HCT116 (cell line): ENCODE measurements at regions not wholly inside any gene's neighbourhood (a gene's known extent, or its start where the extent isn't known, plus 50 kb on each side); places are given as distances from the start of the nearest gene placed in this dataset.

Experiments used
- ATAC-seq: fragments of 200-7000 bp; cut with Tn5 transposase; 2 replicates; pipeline ENCODE4 v1.9.1; 2020; ENCODE audit warnings: mild to moderate bottlenecking, moderate library complexity
- BruUV-seq: library from RNA; stranded (reverse); fragments of 400-500 nt; replicated peaks from 2 replicates; lab custom pipeline; 2021; lab: Mats Ljungman, UMichigan
- CTCF ChIA-PET: fragments of 300-600 bp; sonication (Branson Sonifier 250); formaldehyde crosslinking; loops from one replicate; lab custom pipeline; 2021; ENCODE audit warnings: antibody characterized with exemption; lab: Charles Lee
- POLR2A ChIA-PET: fragments of 300-600, 350-600 bp; sonication (Branson Sonifier 250); formaldehyde crosslinking; loops from one replicate; lab custom pipeline; 2021; ENCODE audit warnings: antibody characterized with exemption; lab: Charles Lee
- RAD21 ChIA-PET, 2 experiments: fragments of 300-600 bp; sonication (Branson Sonifier 250); formaldehyde crosslinking; loops; one replicate each; lab custom pipeline; 2023; ENCODE audit warnings: low total read pairs in 2 of 2; ENCODE audit not compliant: uncharacterized antibody in 2 of 2, unreplicated experiment in 2 of 2, low non-redundant PET in 1 of 2; lab: Charles Lee
- DNase-seq: peaks from one replicate; pipeline ENCODE4 v3.0.0-alpha.2; 2010; ENCODE audit warnings: low read depth, low spot score
- H2AFZ ChIP-seq: fragments of 200-600 bp; shearing (Covaris generic), sonication (generic); 2 replicates; pipeline ENCODE4 v1.6.1; 2017; ENCODE audit warnings: low read depth, mixed run types, mixed read lengths, antibody characterized with exemption, low read length; ENCODE audit not compliant: poor library complexity, severe bottlenecking
- H3K27ac ChIP-seq: 2 replicates; pipeline ENCODE4 v1.5.1; 2012; ENCODE audit warnings: low read depth, low read length
- H3K27me3 ChIP-seq: fragments of 200-600 bp; sonication (generic); 2 replicates; pipeline ENCODE4 v1.6.1; 2016; ENCODE audit warnings: mixed run types, low read length, mixed read lengths; ENCODE audit not compliant: insufficient read depth
- H3K36me3 ChIP-seq, 2 experiments: fragments of 200-500 bp in 1 of 2; fragments of 200-600 bp in 1 of 2; sonication (Bioruptor generic) in 1 of 2; sonication (generic) in 1 of 2; 2 replicates each; pipeline versions ENCODE4 v1.5.1 to v1.6.1; 2014 to 2016; ENCODE audit warnings: low read length in 2 of 2, inconsistent platforms in 1 of 2, mixed read lengths in 1 of 2, mixed run types in 1 of 2; ENCODE audit not compliant: insufficient read depth in 2 of 2, control insufficient read depth in 1 of 2
- H3K4me1 ChIP-seq, 2 experiments: fragments of 200-600 bp in 1 of 2; sonication (generic) in 1 of 2; 2 replicates each; pipeline versions ENCODE4 v1.5.1 to v1.6.1; 2012 to 2017; ENCODE audit warnings: low read length in 2 of 2, inconsistent platforms in 1 of 2, mild to moderate bottlenecking in 1 of 2, mixed read lengths in 1 of 2, mixed run types in 1 of 2, moderate library complexity in 1 of 2; ENCODE audit not compliant: insufficient read depth in 2 of 2, control insufficient read depth in 1 of 2
- H3K4me2 ChIP-seq: fragments of 200-600 bp; sonication (generic); 2 replicates; pipeline ENCODE4 v1.6.1; 2017; ENCODE audit warnings: mixed run types, low read length, mixed read lengths
- H3K4me3 ChIP-seq, 2 experiments: fragments of 200-600 bp in 1 of 2; sonication (generic) in 1 of 2; replicated peaks in 1 of 2; 2 replicates each; pipeline ENCODE4 v1.5.1; 2011 to 2016; ENCODE audit warnings: low read length in 2 of 2, control low read depth in 1 of 2, low read depth in 1 of 2, mild to moderate bottlenecking in 1 of 2, mixed read lengths in 1 of 2, mixed run types in 1 of 2
- H3K79me2 ChIP-seq: fragments of 200-600 bp; sonication (generic); 2 replicates; pipeline ENCODE4 v1.6.1; 2017; ENCODE audit warnings: mild to moderate bottlenecking, mixed run types, low read length, moderate library complexity, mixed read lengths; ENCODE audit not compliant: insufficient read depth
- H3K9ac ChIP-seq: fragments of 200-600 bp; sonication (generic); 2 replicates; pipeline ENCODE4 v1.6.1; 2016; ENCODE audit warnings: low read length, mixed read lengths
- H3K9me2 ChIP-seq: fragments of 200-600 bp; sonication (generic), shearing (Covaris generic); 2 replicates; pipeline ENCODE4 v1.6.1; 2017; ENCODE audit warnings: mixed run types, mild to moderate bottlenecking, moderate library complexity; ENCODE audit not compliant: insufficient read depth
- H3K9me3 ChIP-seq, 2 experiments: fragments of 200-500 bp in 1 of 2; fragments of 200-600 bp in 1 of 2; sonication (Bioruptor generic) in 1 of 2; sonication (generic) in 1 of 2; 2 replicates each; pipeline ENCODE4 v1.6.1; 2014 to 2017; ENCODE audit warnings: low read length in 2 of 2, mixed read lengths in 2 of 2, inconsistent platforms in 1 of 2, low read depth in 1 of 2, mild to moderate bottlenecking in 1 of 2, mixed run types in 1 of 2, moderate library complexity in 1 of 2; ENCODE audit not compliant: control insufficient read depth in 1 of 2, insufficient read depth in 1 of 2
- H4K20me1 ChIP-seq: fragments of 200-600 bp; sonication (generic), shearing (Covaris generic); 2 replicates; pipeline ENCODE4 v1.6.1; 2017; ENCODE audit warnings: mixed run types, mild to moderate bottlenecking, moderate library complexity; ENCODE audit not compliant: insufficient read depth
- CBX3 ChIP-seq: IDR thresholded peaks from 2 replicates; pipeline ENCODE4 v1.6.1; 2012; ENCODE audit warnings: low read depth
- CTCF ChIP-seq, 3 experiments: fragments of 200-600 bp in 1 of 3; sonication (generic) in 1 of 3; IDR thresholded peaks in 2 of 3; conservative IDR thresholded peaks in 1 of 3; 2 replicates each; pipeline ENCODE4 v1.5.1; 2012 to 2017; ENCODE audit warnings: low read depth in 2 of 3, low read length in 2 of 3, antibody characterized with exemption in 1 of 3, borderline replicate concordance in 1 of 3, control low read depth in 1 of 3, mild to moderate bottlenecking in 1 of 3, mixed read lengths in 1 of 3, mixed run types in 1 of 3, moderate library complexity in 1 of 3; ENCODE audit not compliant: insufficient read depth in 1 of 3
- EGR1 ChIP-seq: IDR thresholded peaks from 2 replicates; pipeline ENCODE4 v1.6.1; 2012; ENCODE audit warnings: low read depth
- EZH2 ChIP-seq: fragments of 200-600 bp; sonication (generic); IDR thresholded peaks from 2 replicates; pipeline ENCODE4 v1.6.1; 2017; ENCODE audit warnings: antibody characterized with exemption, mixed run types
- SIN3A ChIP-seq: IDR thresholded peaks from 2 replicates; pipeline ENCODE4 v1.6.1; 2012; ENCODE audit warnings: low read depth
- SRF ChIP-seq: IDR thresholded peaks from 2 replicates; pipeline ENCODE4 v1.6.1; 2012; ENCODE audit warnings: low read depth
- TCF7L2 ChIP-seq: IDR thresholded peaks from 2 replicates; pipeline ENCODE4 v1.7.0; 2011; ENCODE audit warnings: borderline replicate concordance, inconsistent platforms; ENCODE audit not compliant: insufficient read depth, insufficient read length; ENCODE audit errors: extremely low read depth
- YY1 ChIP-seq: IDR thresholded peaks from 2 replicates; pipeline ENCODE4 v1.6.1; 2011; ENCODE audit warnings: low read length, low read depth, moderate library complexity, mild to moderate bottlenecking; ENCODE audit not compliant: insufficient replicate concordance; ENCODE audit errors: extremely low read depth
- intact Hi-C: fragments of 100-400 bp; cut with micrococcal nuclease; formaldehyde crosslinking; loops from 2 replicates; pipeline ENCODE4 v1.10.0; 2022
- TF ChIP-seq, protein P1 (sequence below): IDR thresholded peaks from 2 replicates; pipeline ENCODE4 v1.6.1; 2011; ENCODE audit warnings: mild to moderate bottlenecking, low read length, moderate library complexity; ENCODE audit not compliant: insufficient replicate concordance; ENCODE audit errors: extremely low read depth

- ChIA-PET CTCF (no interaction called here), RAD21 (no interaction called here), POLR2A (no interaction called here)
- Histone ChIP-seq H3K9me3 (no peaks in the 10 kb centered on the region), H4K20me1 (no peaks in the 10 kb centered on the region), H3K79me2 (no peaks in the 10 kb centered on the region), H3K9ac (no peak overlapping the region), H2AFZ (no peak overlapping the region), H3K4me3 (no peak overlapping the region), H3K27me3 (no peaks in the 10 kb centered on the region), H3K4me1 (no peaks in the 10 kb centered on the region), H3K27ac (no peak overlapping the region), H3K9me2 (no peaks in the 10 kb centered on the region), H3K4me2 (no peak overlapping the region), H3K36me3 (no peaks in the 10 kb centered on the region)
- BruUV-seq = no TSS peak
- intact Hi-C loops = no loop called here
- no peak for TF ChIP-seq TCF7L2
- TF ChIP-seq SIN3A = no peak
- TF ChIP-seq EZH2 = no peak
- no peak for TF ChIP-seq CTCF (IDR thresholded peaks at IDR 0.05 in 2 of 3, conservative IDR thresholded peaks at IDR 0.05 in 1 of 3; ENCODE audit: borderline replicate concordance in 1 of 3, insufficient read depth in 1 of 3, low read depth in 2 of 3, low read length in 2 of 3)
- TF ChIP-seq CBX3 = no peak
- TF ChIP-seq, protein P1, sequence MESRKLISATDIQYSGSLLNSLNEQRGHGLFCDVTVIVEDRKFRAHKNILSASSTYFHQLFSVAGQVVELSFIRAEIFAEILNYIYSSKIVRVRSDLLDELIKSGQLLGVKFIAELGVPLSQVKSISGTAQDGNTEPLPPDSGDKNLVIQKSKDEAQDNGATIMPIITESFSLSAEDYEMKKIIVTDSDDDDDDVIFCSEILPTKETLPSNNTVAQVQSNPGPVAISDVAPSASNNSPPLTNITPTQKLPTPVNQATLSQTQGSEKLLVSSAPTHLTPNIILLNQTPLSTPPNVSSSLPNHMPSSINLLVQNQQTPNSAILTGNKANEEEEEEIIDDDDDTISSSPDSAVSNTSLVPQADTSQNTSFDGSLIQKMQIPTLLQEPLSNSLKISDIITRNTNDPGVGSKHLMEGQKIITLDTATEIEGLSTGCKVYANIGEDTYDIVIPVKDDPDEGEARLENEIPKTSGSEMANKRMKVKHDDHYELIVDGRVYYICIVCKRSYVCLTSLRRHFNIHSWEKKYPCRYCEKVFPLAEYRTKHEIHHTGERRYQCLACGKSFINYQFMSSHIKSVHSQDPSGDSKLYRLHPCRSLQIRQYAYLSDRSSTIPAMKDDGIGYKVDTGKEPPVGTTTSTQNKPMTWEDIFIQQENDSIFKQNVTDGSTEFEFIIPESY = no peak
- TF ChIP-seq YY1 = no peak
- TF ChIP-seq EGR1 = no peak
- no peak for TF ChIP-seq SRF
- ATAC-seq = no peak
- DNase-seq = no peak
These were observed 1724.5 kb downstream of the C4orf33 start for GRCh38 chr4:130820448-130820847.
